COLO829 (cell line): ENCODE measurements at regions not wholly inside any gene's neighbourhood (a gene's known extent, or its start where the extent isn't known, plus 50 kb on each side); places are given as distances from the start of the nearest gene placed in this dataset.
A peak's percentile ranks its signal among the peaks of the same experiment; 100 is the strongest.
"Not testable (repeated sequence)": the region's sequence is repeated elsewhere in the genome, so short reads cannot be mapped to it uniquely, and the experiment has no call there.

Experiments used
- DNase-seq: peaks from one replicate; pipeline ENCODE4 v3.0.0; 2012; ENCODE audit warnings: low spot score

GRCh38 chr6:85948481-85948880 lies 305.8 kb upstream of the SYNCRIP start:
- no peak for DNase-seq

- no peak for DNase-seq
Measured at GRCh38 chr6:85945459-85946185, 302.9 kb upstream of the SYNCRIP start.

GRCh38 chr6:85944776-85945175 lies 302.1 kb upstream of the SYNCRIP start:
- no peak for DNase-seq

GRCh38 chr6:85942844-85943243 lies 300.2 kb upstream of the SYNCRIP start:
- DNase-seq = no peak

- DNase-seq = no peak
Measured at GRCh38 chr6:85936916-85937315, 294.2 kb upstream of the SYNCRIP start.

- peak; percentile 57 for DNase-seq
Measured at GRCh38 chr6:85923013-85923430, 280.3 kb upstream of the SYNCRIP start.

GRCh38 chr6:85920782-85921181 lies 278.1 kb upstream of the SYNCRIP start:
- no peak for DNase-seq

GRCh38 chr6:85917522-85917921 lies 274.8 kb upstream of the SYNCRIP start:
- DNase-seq = no peak

- no peak for DNase-seq
Measured at GRCh38 chr6:85913001-85913400, 270.3 kb upstream of the SYNCRIP start.

GRCh38 chr6:85912582-85912981 lies 269.9 kb upstream of the SYNCRIP start:
- DNase-seq = no peak

GRCh38 chr6:85911067-85911466 lies 268.4 kb upstream of the SYNCRIP start:
- no peak for DNase-seq

GRCh38 chr6:85908120-85908519 lies 265.4 kb upstream of the SYNCRIP start:
- DNase-seq = not testable (repeated sequence)

- DNase-seq = no peak
Measured at GRCh38 chr6:85892346-85892745, 249.7 kb upstream of the SYNCRIP start.

GRCh38 chr6:85887461-85887860 lies 244.8 kb upstream of the SYNCRIP start:
- no peak for DNase-seq

GRCh38 chr6:85868685-85869084 lies 226.0 kb upstream of the SYNCRIP start:
- DNase-seq = no peak

GRCh38 chr6:85867595-85867994 lies 224.9 kb upstream of the SYNCRIP start:
- DNase-seq = no peak

- DNase-seq = no peak
Measured at GRCh38 chr6:85866758-85867401, 224.2 kb upstream of the SYNCRIP start.

GRCh38 chr6:85866370-85866730 lies 223.7 kb upstream of the SYNCRIP start:
- no peak for DNase-seq

GRCh38 chr6:85865420-85866369 lies 223.0 kb upstream of the SYNCRIP start:
- DNase-seq = no peak

- DNase-seq = no peak
Measured at GRCh38 chr6:85864453-85865401, 222.0 kb upstream of the SYNCRIP start.

- no peak for DNase-seq
Measured at GRCh38 chr6:85856235-85856634, 213.5 kb upstream of the SYNCRIP start.
